A549 (cell line): ENCODE measurements at regions not wholly inside any gene's neighbourhood (a gene's known extent, or its start where the extent isn't known, plus 50 kb on each side); places are given as distances from the start of the nearest gene placed in this dataset.

Experiments
- CTCF ChIP-seq: fragments of >200 bp; sonication (Bioruptor Twin); formaldehyde crosslinking; IDR thresholded peaks from 3 replicates; pipeline ENCODE4 v1.5.1; 2016
- EP300 ChIP-seq, 2 experiments: fragments of >200 bp; sonication (Bioruptor Twin); formaldehyde crosslinking; IDR thresholded peaks; 2 replicates in 1 of 2; 3 replicates in 1 of 2; pipeline ENCODE4 v1.6.1; 2016 to 2017
- MAFK ChIP-seq: fragments of 450-650 bp; IDR thresholded peaks from 2 replicates; pipeline ENCODE4 v1.6.1; 2014; ENCODE audit not compliant: partially characterized antibody
- MAX ChIP-seq: IDR thresholded peaks from 2 replicates; pipeline ENCODE4 v1.6.1; 2012
- NR3C1 ChIP-seq: fragments of >200 bp; sonication (Bioruptor Twin); formaldehyde crosslinking; IDR thresholded peaks from 3 replicates; pipeline ENCODE4 v1.6.1; 2017
- POLR2A ChIP-seq: IDR thresholded peaks from 2 replicates; pipeline ENCODE4 v1.6.1; 2012; ENCODE audit warnings: mild to moderate bottlenecking, low read length
- POLR2AphosphoS2 ChIP-seq: conservative IDR thresholded peaks from 2 replicates; pipeline ENCODE4 v1.6.1; 2012; ENCODE audit warnings: low read length, improper control_type of control experiment, inconsistent platforms
- REST ChIP-seq: fragments of 200-600 bp; sonication (generic); IDR thresholded peaks from 2 replicates; pipeline ENCODE4 v1.6.1; 2016; ENCODE audit warnings: antibody characterized with exemption, mild to moderate bottlenecking, moderate library complexity
- SREBF2 ChIP-seq: fragments of 450-650 bp; IDR thresholded peaks from 2 replicates; pipeline ENCODE4 v1.6.1; 2014; ENCODE audit warnings: mild to moderate bottlenecking, moderate library complexity
- TP53 ChIP-seq: fragments of 250-450 bp; sonication (Bioruptor Pico); IDR thresholded peaks from 2 replicates; pipeline ENCODE4 v1.5.0; 2021; ENCODE audit warnings: mild to moderate bottlenecking, moderate library complexity

GRCh38 chr12:7555752-7556151, 52.2 kb upstream of the CD163 start:
- TF ChIP-seq CTCF (no peak), POLR2A (no peak), MAX (no peak), TP53 (CRISPR knock-in tag) (no peak), NR3C1 (no peak), EP300 (IDR thresholded peaks at IDR 0.05) (no peak), MAFK (no peak), POLR2AphosphoS2 (no peak), REST (no peak), SREBF2 (no peak)
